Breast epithelium (tissue), 3 donors: ENCODE measurements at regions not wholly inside any gene's neighbourhood (a gene's known extent, or its start where the extent isn't known, plus 50 kb on each side); places are given as distances from the start of the nearest gene placed in this dataset.

Experiments
- CTCF ChIP-seq, 3 donors: fragments of 450-650 bp; IDR thresholded peaks; one replicate each; pipeline ENCODE4 v1.5.1; 2016 to 2017; ENCODE audit warnings: antibody characterized with exemption in 3 of 3, mild to moderate bottlenecking in 3 of 3, moderate library complexity in 3 of 3
- POLR2A ChIP-seq: fragments of 450-650 bp; IDR thresholded peaks from one replicate; pipeline ENCODE4 v1.6.1; 2016; ENCODE audit warnings: antibody characterized with exemption, mild to moderate bottlenecking, moderate library complexity
- POLR2AphosphoS5 ChIP-seq, 3 donors: sonication (generic); formaldehyde crosslinking; IDR thresholded peaks; one replicate each; pipeline ENCODE4 v1.6.1; 2017; ENCODE audit warnings: antibody characterized with exemption in 3 of 3

DNA sequence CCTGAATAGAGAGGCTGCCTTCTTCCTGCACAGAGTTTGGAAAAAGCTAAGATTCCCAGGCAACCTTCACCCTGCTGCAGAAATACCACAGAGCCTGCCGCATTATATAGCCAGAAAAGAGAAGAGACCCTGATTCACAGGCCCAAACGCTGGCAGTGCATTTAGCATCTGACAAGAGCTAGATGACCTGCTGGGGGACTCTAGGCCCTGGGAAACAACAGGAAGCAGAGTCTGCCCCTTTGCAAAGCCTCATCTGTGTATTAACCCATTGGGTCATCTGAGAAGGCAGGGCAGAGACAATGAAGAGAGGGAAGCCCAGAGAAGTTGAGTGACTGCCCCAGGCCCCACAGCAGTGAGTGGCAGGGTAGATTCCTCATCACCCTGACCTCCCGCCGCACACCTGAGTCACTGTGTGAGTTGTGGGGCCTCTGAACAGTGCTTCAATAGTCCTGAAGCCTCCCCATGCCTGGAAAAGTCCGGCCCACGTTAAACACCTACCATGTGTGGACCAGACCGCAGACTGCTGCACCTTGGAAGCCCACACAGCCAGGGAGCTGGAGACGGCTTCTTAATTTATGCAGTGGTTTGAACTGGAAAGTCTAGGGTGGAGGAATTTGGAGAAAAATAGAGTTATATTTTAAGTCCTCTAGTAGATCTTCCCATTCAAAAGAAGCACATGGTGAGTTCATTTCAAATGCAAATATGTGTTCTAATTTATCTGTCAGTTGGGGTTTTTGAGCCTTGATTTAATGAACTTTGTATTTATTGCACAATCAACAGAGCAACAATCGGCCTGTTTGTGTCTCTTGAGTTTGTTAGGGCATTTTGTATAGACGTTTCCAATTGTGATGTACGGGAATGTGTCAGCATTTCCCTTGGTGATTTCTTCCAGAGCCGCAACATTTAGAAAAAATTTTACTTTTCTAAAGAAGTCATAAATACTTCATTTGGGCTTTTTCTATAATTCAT lies 80.4 kb upstream of the GPR26 start:
- TF ChIP-seq CTCF (IDR thresholded peaks at IDR 0.05) (no peak), POLR2AphosphoS5 (IDR thresholded peaks at IDR 0.05) (no peak), POLR2A (no peak)
